ENCODE measurements at regions not wholly inside any gene's neighbourhood (a gene's known extent, or its start where the extent isn't known, plus 50 kb on each side); places are given as distances from the start of the nearest gene placed in this dataset.

DNA sequence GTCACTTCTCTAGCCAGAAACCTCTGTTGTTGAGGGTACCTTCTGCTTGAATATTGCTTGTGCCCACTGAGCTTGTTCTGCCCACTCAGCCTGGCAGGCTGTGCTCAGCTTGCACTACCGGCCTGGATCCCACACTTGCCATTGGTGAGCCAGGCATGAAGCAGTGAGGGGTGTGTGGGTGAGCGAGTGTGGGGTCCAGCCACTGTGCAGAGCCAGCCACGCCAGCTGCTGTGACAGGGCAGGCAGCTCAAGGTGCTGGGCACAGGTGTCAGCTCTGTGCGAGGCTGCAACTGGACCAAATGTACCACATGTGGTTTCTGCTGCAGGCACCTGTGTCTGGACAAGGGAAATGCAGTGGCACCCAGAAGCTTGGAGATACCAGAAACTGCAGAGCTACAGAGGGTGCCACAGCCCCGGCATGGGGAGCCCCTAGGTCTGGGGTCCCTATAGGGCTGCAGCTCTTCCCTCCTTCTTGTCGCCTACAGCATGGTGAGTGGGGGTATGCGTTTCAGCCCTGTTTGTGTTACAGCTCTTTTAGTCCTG is 305.1 kb upstream of the RIOK2 start:
- Histone ChIP-seq H3K27me3 (no peaks in the 10 kb centered on the region), H3K9me3 (no peaks in the 10 kb centered on the region), H3K4me3 (no peak overlapping the region), H3K27ac (no peak overlapping the region), H3K4me1 (no peaks in the 10 kb centered on the region), H3K36me3 (no peaks in the 10 kb centered on the region)
- TF ChIP-seq CTCF (IDR thresholded peaks at IDR 0.05) (no peak), POLR2A (IDR thresholded peaks at IDR 0.05) (no peak)
- DNase-seq, result no peak
- intact Hi-C loops (cut with DNase I; ENCODE audit: low total_unique reads), result no loop called here

GRCh38 chr5:97489010-97489840 is 306.2 kb upstream of the RIOK2 start:
- no peak overlapping the region for H3K4me3 ChIP-seq
- no peak for DNase-seq
- intact Hi-C loops (cut with DNase I; ENCODE audit: low total_unique reads), result no loop called here

DNA sequence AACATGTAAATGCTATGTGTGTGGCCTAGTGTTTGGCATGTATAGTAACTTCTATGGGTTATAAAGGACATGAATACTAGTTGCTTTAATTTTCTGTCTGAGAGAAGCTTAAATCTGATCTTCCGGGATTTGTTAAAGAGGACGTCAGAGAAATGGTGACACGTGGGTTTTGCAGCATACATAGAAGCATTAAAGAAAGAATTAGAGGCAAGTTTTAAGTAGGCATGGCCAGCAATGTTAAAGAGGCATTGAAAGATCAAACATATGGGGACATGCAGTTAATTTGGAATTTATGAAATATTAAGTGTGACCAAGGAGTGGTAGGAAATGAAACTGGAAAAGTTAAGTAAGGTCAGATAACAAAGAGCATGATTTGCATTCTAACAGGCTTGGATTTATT is 311.4 kb upstream of the RIOK2 start:
- Histone ChIP-seq H3K4me1 (no peaks in the 10 kb centered on the region), H3K27me3 (no peaks in the 10 kb centered on the region), H3K4me3 (no peak overlapping the region), H3K36me3 (no peaks in the 10 kb centered on the region), H3K27ac (no peak overlapping the region), H3K9me3 (no peaks in the 10 kb centered on the region)
- no peak for DNase-seq
- TF ChIP-seq CTCF (IDR thresholded peaks at IDR 0.05) (no peak), POLR2A (IDR thresholded peaks at IDR 0.05) (no peak)
- intact Hi-C loops (cut with DNase I; ENCODE audit: low total_unique reads), result no loop called here

More at GRCh38 chr5:97489010-97489840, 306.2 kb upstream of the RIOK2 start:
- H3K27ac ChIP-seq, result no peak overlapping the region
- no peak for TF ChIP-seq CTCF (IDR thresholded peaks at IDR 0.05)
- no peak for TF ChIP-seq POLR2A (IDR thresholded peaks at IDR 0.05)
- H3K9me3 ChIP-seq, result no peaks in the 10 kb centered on the region
- no peaks in the 10 kb centered on the region for H3K4me1 ChIP-seq
- H3K36me3 ChIP-seq, result no peaks in the 10 kb centered on the region
- no peaks in the 10 kb centered on the region for H3K27me3 ChIP-seq

DNA sequence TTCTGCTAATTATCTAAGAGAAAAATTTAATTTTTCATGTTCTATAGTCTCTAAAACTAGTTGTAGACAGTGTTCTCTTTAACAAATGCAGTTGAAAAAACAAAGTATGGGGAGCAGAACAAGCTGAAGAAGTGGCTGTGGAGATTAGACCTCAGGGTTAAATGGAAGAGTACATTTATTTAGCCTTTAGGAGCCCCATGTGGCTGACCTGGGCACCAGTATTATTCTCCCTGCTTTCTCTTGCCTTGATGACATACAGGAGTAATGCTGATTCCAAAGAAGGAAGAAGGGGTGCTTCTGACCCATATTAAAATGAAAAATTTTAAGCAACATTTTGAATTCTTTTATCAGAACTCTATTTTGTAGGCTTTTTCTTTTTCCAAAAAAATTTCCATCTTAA is 312.3 kb upstream of the RIOK2 start:
- TF ChIP-seq POLR2A (IDR thresholded peaks at IDR 0.05), result no peak
- no peak for TF ChIP-seq CTCF (IDR thresholded peaks at IDR 0.05)
- Histone ChIP-seq H3K4me1 (no peaks in the 10 kb centered on the region), H3K36me3 (no peaks in the 10 kb centered on the region), H3K27me3 (no peaks in the 10 kb centered on the region), H3K9me3 (no peaks in the 10 kb centered on the region), H3K4me3 (no peak overlapping the region), H3K27ac (no peak overlapping the region)
- intact Hi-C loops (cut with DNase I; ENCODE audit: low total_unique reads), result no loop called here
- no peak for DNase-seq

DNA sequence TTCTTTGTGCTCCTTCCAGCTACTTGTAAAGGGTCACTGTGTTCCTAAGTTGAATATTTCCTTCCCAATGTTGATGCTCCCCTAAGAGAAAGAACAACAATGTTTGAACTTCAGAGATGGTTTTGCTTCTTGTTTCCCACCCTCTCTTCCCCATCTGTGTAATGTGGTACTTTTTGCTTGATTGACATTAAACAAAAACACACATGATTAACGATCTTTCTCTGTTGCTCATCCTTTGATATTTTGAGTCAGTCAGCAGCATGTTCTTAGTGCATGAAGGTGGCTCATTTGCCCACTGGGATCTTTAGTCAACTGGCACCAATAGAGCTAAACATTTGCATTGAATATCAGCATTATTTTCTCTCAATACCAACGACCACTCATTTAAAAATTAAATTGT is 313.0 kb upstream of the RIOK2 start:
- intact Hi-C loops (cut with DNase I; ENCODE audit: low total_unique reads), result no loop called here
- Histone ChIP-seq H3K4me1 (no peaks in the 10 kb centered on the region), H3K36me3 (no peaks in the 10 kb centered on the region), H3K9me3 (no peaks in the 10 kb centered on the region), H3K4me3 (no peak overlapping the region), H3K27ac (no peak overlapping the region), H3K27me3 (no peaks in the 10 kb centered on the region)
- DNase-seq, result no peak
- TF ChIP-seq POLR2A (IDR thresholded peaks at IDR 0.05) (no peak), CTCF (IDR thresholded peaks at IDR 0.05) (no peak)

Measured in uterus (tissue), 3 donors.